ENCODE measurements at regions not wholly inside any gene's neighbourhood (a gene's known extent, or its start where the extent isn't known, plus 50 kb on each side); places are given as distances from the start of the nearest gene placed in this dataset.
A peak's percentile ranks its signal among the peaks of the same experiment; 100 is the strongest.

DNA sequence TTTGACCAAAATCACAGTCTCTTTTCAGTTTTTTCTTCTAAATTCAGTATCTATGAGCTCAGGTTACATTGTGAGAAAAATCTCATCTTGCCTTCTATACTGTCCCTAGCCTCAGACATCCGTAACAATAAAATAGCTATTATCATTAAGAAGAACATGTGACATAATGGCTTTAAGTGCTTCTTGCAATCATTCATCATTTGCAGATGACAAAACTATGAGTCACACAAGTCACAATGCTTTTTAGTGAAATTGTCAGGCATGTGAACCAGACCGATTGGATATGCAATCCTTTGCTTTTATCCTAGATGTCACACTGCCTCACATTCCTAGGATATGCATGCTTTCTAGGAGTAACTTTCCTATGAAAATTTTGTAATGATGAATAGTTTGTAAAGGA lies 313.1 kb downstream of the SLC6A15 start:
- ChIA-PET CTCF (interaction anchor here (0.6 kb wide), 1 partner anchor 109 kb away, joined by 3 read pairs; no protein-coding TSS in a partner anchor), POLR2A (no interaction called here)
- no peaks in the 10 kb centered on the region for H3K9me3 ChIP-seq (ENCODE audit: control insufficient read depth, insufficient read depth, low read depth, low read length)
- no peak overlapping the region for H3K27ac ChIP-seq (ENCODE audit: extremely low read depth, low read depth, low read length)
- no peak overlapping the region for H3K4me3 ChIP-seq (ENCODE audit: low read depth, low read length)
- H3K36me3 ChIP-seq (ENCODE audit: control insufficient read depth in 2 of 2, insufficient read depth in 1 of 2, low read length in 2 of 2): no peaks in the 10 kb centered on the region
- peaks cover 3% of the 10 kb centered on the region; the same call in 1 of the 2 replicates for H3K4me1 ChIP-seq (ENCODE audit: control insufficient read depth, insufficient read depth, low read length)
- TF ChIP-seq HIC1 (tag by site-specific recombination; IDR thresholded peaks at IDR 0.05) (peak; percentile 68; the same call in 1 of the 2 replicates), ZNF311 (tag by site-specific recombination; IDR thresholded peaks at IDR 0.05; ENCODE audit: borderline replicate concordance) (no peak), SP3 (tag by site-specific recombination; IDR thresholded peaks at IDR 0.05) (peak; percentile 29; the same call in 1 of the 2 replicates), OSR2 (tag by site-specific recombination; IDR thresholded peaks at IDR 0.05) (peak; percentile 47; the same call in 1 of the 2 replicates), SP7 (tag by site-specific recombination; IDR thresholded peaks at IDR 0.05) (0 out of 2 replicates have a peak, but pooled peaks have one; percentile 37), PRDM6 (tag by site-specific recombination; IDR thresholded peaks at IDR 0.05) (0 out of 2 replicates have a peak, but pooled peaks have one; percentile 21), ZFP3 (tag by site-specific recombination; IDR thresholded peaks at IDR 0.05; ENCODE audit: low read depth) (no peak), PRDM1 (tag by site-specific recombination; IDR thresholded peaks at IDR 0.05) (0 out of 2 replicates have a peak, but pooled peaks have one; percentile 18), YY1 (tag by site-specific recombination; IDR thresholded peaks at IDR 0.05) (no peak), ZNF274 (IDR thresholded peaks at IDR 0.05; ENCODE audit: low read length) (no peak), ZNF274 (tag by site-specific recombination; IDR thresholded peaks at IDR 0.05; ENCODE audit: borderline replicate concordance) (no peak), ZNF692 (tag by site-specific recombination; IDR thresholded peaks at IDR 0.05) (no peak), ZNF10 (tag by site-specific recombination; IDR thresholded peaks at IDR 0.05) (no peak), ZNF792 (tag by site-specific recombination; IDR thresholded peaks at IDR 0.05) (no peak), ZBTB48 (tag by site-specific recombination; IDR thresholded peaks at IDR 0.05) (no peak), ZNF701 (tag by site-specific recombination; IDR thresholded peaks at IDR 0.05) (no peak), ZNF366 (tag by site-specific recombination; conservative IDR thresholded peaks at IDR 0.05) (peak; percentile 60), ATF2 (tag by site-specific recombination; IDR thresholded peaks at IDR 0.05; ENCODE audit: low read depth) (peak; percentile 35; the same call in 1 of the 2 replicates), ZNF174 (tag by site-specific recombination; IDR thresholded peaks at IDR 0.05) (no peak), ZBTB10 (tag by site-specific recombination; IDR thresholded peaks at IDR 0.05) (no peak)
- TF ChIP-seq, protein P1, sequence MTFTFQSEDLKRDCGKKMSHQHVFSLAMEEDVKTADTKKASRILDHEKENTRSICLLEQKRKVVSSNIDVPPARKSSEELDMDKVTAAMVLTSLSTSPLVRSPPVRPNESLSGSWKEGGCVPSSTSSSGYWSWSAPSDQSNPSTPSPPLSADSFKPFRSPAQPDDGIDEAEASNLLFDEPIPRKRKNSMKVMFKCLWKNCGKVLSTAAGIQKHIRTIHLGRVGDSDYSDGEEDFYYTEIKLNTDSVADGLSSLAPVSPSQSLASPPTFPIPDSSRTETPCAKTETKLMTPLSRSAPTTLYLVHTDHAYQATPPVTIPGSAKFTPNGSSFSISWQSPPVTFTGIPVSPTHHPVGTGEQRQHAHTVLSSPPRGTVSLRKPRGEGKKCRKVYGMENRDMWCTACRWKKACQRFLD (tag by site-specific recombination; IDR thresholded peaks at IDR 0.05): no peak
- TF ChIP-seq, protein P2, sequence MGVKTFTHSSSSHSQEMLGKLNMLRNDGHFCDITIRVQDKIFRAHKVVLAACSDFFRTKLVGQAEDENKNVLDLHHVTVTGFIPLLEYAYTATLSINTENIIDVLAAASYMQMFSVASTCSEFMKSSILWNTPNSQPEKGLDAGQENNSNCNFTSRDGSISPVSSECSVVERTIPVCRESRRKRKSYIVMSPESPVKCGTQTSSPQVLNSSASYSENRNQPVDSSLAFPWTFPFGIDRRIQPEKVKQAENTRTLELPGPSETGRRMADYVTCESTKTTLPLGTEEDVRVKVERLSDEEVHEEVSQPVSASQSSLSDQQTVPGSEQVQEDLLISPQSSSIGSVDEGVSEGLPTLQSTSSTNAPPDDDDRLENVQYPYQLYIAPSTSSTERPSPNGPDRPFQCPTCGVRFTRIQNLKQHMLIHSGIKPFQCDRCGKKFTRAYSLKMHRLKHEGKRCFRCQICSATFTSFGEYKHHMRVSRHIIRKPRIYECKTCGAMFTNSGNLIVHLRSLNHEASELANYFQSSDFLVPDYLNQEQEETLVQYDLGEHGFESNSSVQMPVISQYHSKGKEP (tag by site-specific recombination; IDR thresholded peaks at IDR 0.05): 0 out of 2 replicates have a peak, but pooled peaks have one; percentile 7
